Pancreas (tissue), 10 donors: ENCODE measurements at regions not wholly inside any gene's neighbourhood (a gene's known extent, or its start where the extent isn't known, plus 50 kb on each side); places are given as distances from the start of the nearest gene placed in this dataset.

Experiments
- ATAC-seq, 4 donors: fragments of 200-7000 bp; cut with Tn5 transposase; one replicate each; pipeline versions ENCODE4 v1.8.0 to v1.9.1; 2020; ENCODE audit warnings: mild to moderate bottlenecking in 4 of 4, moderate library complexity in 4 of 4
- DNase-seq, 6 donors: peaks; one replicate each; pipeline ENCODE4 v3.0.0-alpha.2; 2020
- FAIRE-seq: peaks from 2 replicates; lab custom pipeline; 2012; peaks lifted over from hg19 to GRCh38; lab: Jason Lieb, UNC
- H3K27ac ChIP-seq, 4 donors: fragments of 200-600 bp; sonication (generic); 1 replicate in 3 of 4; 2 replicates in 1 of 4; pipeline versions ENCODE4 v1.5.0 to v1.8.0; 2020
- H3K27me3 ChIP-seq, 4 donors: fragments of 200-600 bp; one replicate each; pipeline ENCODE4 v1.8.0; 2021
- H3K36me3 ChIP-seq, 3 donors: fragments of 200-600 bp; sonication (generic) in 1 of 3; one replicate each; pipeline versions ENCODE4 v1.5.0 to v1.8.0; 2020 to 2021
- H3K4me1 ChIP-seq, 3 donors: fragments of 200-600 bp; one replicate each; pipeline ENCODE4 v1.8.0; 2021
- H3K4me3 ChIP-seq, 4 donors: fragments of 200-600 bp; sonication (generic) in 2 of 4; one replicate each; pipeline versions ENCODE4 v1.5.0 to v1.8.0; 2020 to 2021
- H3K9me3 ChIP-seq, 4 donors: fragments of 200-600 bp; one replicate each; pipeline ENCODE4 v1.8.0; 2021
- CTCF ChIP-seq, 4 donors: fragments of 200-600 bp; sonication (generic) in 3 of 4; IDR thresholded peaks; one replicate each; pipeline versions ENCODE4 v1.5.0 to v1.8.0; 2021; ENCODE audit warnings: antibody characterized with exemption in 4 of 4
- WGBS, 2 donors: extraction: QIAGEN DNeasy Blood & Tissue Kit; methylation state at CpG; one replicate each; pipeline ENCODE4 v1.1.7; 2013; 5-methylcytosine and 5-hydroxymethylcytosine counted together
- intact Hi-C, 3 donors: fragments of 100-400 bp; cut with DNase I; formaldehyde crosslinking; loops; one replicate each; pipeline versions ENCODE4 v1.11.1 to v1.14.2; 2022
- donor health status: healthy with polysubstance abuse.
- donor health status: DM: no; HTN: no; CAD: no; lungs with moderate emphysema.
- donor health status: DM: no; HTN: no; CAD: no.
- donor health status: control.
- donor health status: control.
- donor health status: Bipolar disorder and iron deficiency.
- donor health status: DM: yes; HTN: yes; CAD: no.
- donor health status: DM: no; HTN: no; CAD: no.
- donor health status: DM: no; HTN: no; CAD: no.
- donor health status: DM: yes; HTN: yes; CAD: no.

GRCh38 chr5:8956659-8957058 lies 589.2 kb downstream of the SEMA5A start:
- no peaks in the 10 kb centered on the region for H3K36me3 ChIP-seq
- H3K27ac ChIP-seq: no peak overlapping the region
- H3K4me3 ChIP-seq: no peak overlapping the region
- TF ChIP-seq CTCF (IDR thresholded peaks at IDR 0.05): no peak
- FAIRE-seq: no peak
- no peaks in the 10 kb centered on the region for H3K27me3 ChIP-seq
- H3K4me1 ChIP-seq: no peaks in the 10 kb centered on the region
- H3K9me3 ChIP-seq: no peaks in the 10 kb centered on the region
- intact Hi-C loops: no loop called here
- no peak for ATAC-seq
- no peak for DNase-seq
- 63% methylated on average over 2 of the region's 2 CpGs for WGBS, 2 donors

GRCh38 chr5:8958602-8959001 lies 587.3 kb downstream of the SEMA5A start:
- TF ChIP-seq CTCF (IDR thresholded peaks at IDR 0.05): no peak
- DNase-seq: no peak
- intact Hi-C loops: no loop called here
- no peak for FAIRE-seq
- WGBS, 2 donors: 18 to 25% methylated on average over 5 of the region's 5 CpGs
- H3K4me1 ChIP-seq: no peaks in the 10 kb centered on the region
- no peaks in the 10 kb centered on the region for H3K9me3 ChIP-seq
- no peak overlapping the region for H3K4me3 ChIP-seq
- H3K27ac ChIP-seq: no peak overlapping the region
- no peaks in the 10 kb centered on the region for H3K36me3 ChIP-seq
- ATAC-seq: no peak
- no peaks in the 10 kb centered on the region for H3K27me3 ChIP-seq

GRCh38 chr5:8961219-8961618 lies 584.7 kb downstream of the SEMA5A start:
- H3K27me3 ChIP-seq: no peaks in the 10 kb centered on the region
- no peak for ATAC-seq
- H3K27ac ChIP-seq: no peak overlapping the region
- DNase-seq: no peak
- H3K4me3 ChIP-seq: no peak overlapping the region
- FAIRE-seq: no peak
- intact Hi-C loops: no loop called here
- WGBS, 2 donors: 55 to 65% methylated on average over 3 of the region's 3 CpGs
- no peaks in the 10 kb centered on the region for H3K36me3 ChIP-seq
- TF ChIP-seq CTCF (IDR thresholded peaks at IDR 0.05): no peak
- H3K4me1 ChIP-seq: no peaks in the 10 kb centered on the region
- H3K9me3 ChIP-seq: no peaks in the 10 kb centered on the region

- no peak for TF ChIP-seq CTCF (IDR thresholded peaks at IDR 0.05)
- no peaks in the 10 kb centered on the region for H3K9me3 ChIP-seq
- no peak overlapping the region for H3K4me3 ChIP-seq
- FAIRE-seq: no peak
- H3K4me1 ChIP-seq: no peaks in the 10 kb centered on the region
- H3K36me3 ChIP-seq: no peaks in the 10 kb centered on the region
- DNase-seq: no peak
- no peak for ATAC-seq
- H3K27me3 ChIP-seq: no peaks in the 10 kb centered on the region
- 14 to 19% methylated on average over 4 of the region's 4 CpGs for WGBS, 2 donors
- H3K27ac ChIP-seq: no peak overlapping the region
- intact Hi-C loops: no loop called here
Measured at GRCh38 chr5:8961956-8962355, 583.9 kb downstream of the SEMA5A start.

- H3K4me1 ChIP-seq: no peaks in the 10 kb centered on the region
- FAIRE-seq: no peak
- no peak for ATAC-seq
Measured at GRCh38 chr5:8981016-8981415, 564.9 kb downstream of the SEMA5A start.

More at GRCh38 chr5:8981016-8981415, 564.9 kb downstream of the SEMA5A start:
- TF ChIP-seq CTCF (IDR thresholded peaks at IDR 0.05): no peak
- no peaks in the 10 kb centered on the region for H3K36me3 ChIP-seq
- intact Hi-C loops: no loop called here
- H3K9me3 ChIP-seq: no peaks in the 10 kb centered on the region
- no peak overlapping the region for H3K4me3 ChIP-seq
- H3K27me3 ChIP-seq: no peaks in the 10 kb centered on the region
- DNase-seq: no peak
- WGBS, 2 donors: 66 to 81% methylated on average over 5 of the region's 5 CpGs
- H3K27ac ChIP-seq: no peak overlapping the region
